Adrenal gland (tissue), 9 donors: ENCODE measurements at regions not wholly inside any gene's neighbourhood (a gene's known extent, or its start where the extent isn't known, plus 50 kb on each side); places are given as distances from the start of the nearest gene placed in this dataset.

Source experiments
- DNase-seq, 7 donors: peaks; one replicate each; pipeline ENCODE4 v3.0.0-alpha.2; 2019 to 2020
- H3K27ac ChIP-seq, 5 donors: fragments of 200-600 bp; sonication (generic) in 4 of 5; 1 replicate in 3 of 5; 2 replicates in 2 of 5; pipeline versions ENCODE4 v1.5.1 to v1.8.0; 2016 to 2020; ENCODE audit warnings: mild to moderate bottlenecking in 1 of 5
- H3K27me3 ChIP-seq: fragments of 200-600 bp; 2 replicates; pipeline ENCODE4 v1.8.0; 2021
- H3K36me3 ChIP-seq, 2 donors: fragments of 200-600 bp; replicated peaks in 1 of 2; 1 replicate in 1 of 2; 2 replicates in 1 of 2; pipeline versions ENCODE4 v1.5.1 to v1.8.0; 2018 to 2022
- H3K4me1 ChIP-seq, 2 donors: fragments of 200-600 bp; replicated peaks in 1 of 2; 1 replicate in 1 of 2; 2 replicates in 1 of 2; pipeline versions ENCODE4 v1.5.1 to v1.8.0; 2018 to 2021
- H3K4me3 ChIP-seq, 4 donors: fragments of 200-600 bp; sonication (generic) in 3 of 4; one replicate each; pipeline ENCODE4 v1.5.1; 2016 to 2018
- H3K9me3 ChIP-seq, 3 donors: fragments of 200-600 bp; sonication (generic) in 1 of 3; replicated peaks in 1 of 3; 1 replicate in 2 of 3; 2 replicates in 1 of 3; pipeline versions ENCODE4 v1.5.1 to v1.8.0; 2016 to 2021
- POLR2A ChIP-seq, 2 donors: fragments of 450-650 bp; IDR thresholded peaks; one replicate each; pipeline ENCODE4 v1.6.1; 2017; ENCODE audit warnings: antibody characterized with exemption in 2 of 2, mild to moderate bottlenecking in 2 of 2, moderate library complexity in 1 of 2
- WGBS, 4 donors: extraction: QIAGEN DNeasy Blood & Tissue Kit in 2 of 4; methylation state at CpG; one replicate each; pipeline versions ENCODE4 v1.1.5 to v1.1.7; 2013 to 2017; 5-methylcytosine and 5-hydroxymethylcytosine counted together
- intact Hi-C, 2 donors: fragments of 100-400 bp; cut with DNase I; formaldehyde crosslinking; loops; one replicate each; pipeline versions ENCODE4 v1.14.1 to v1.15.0; 2022 to 2023
- TF ChIP-seq, protein P1 (sequence below), 6 experiments: fragments of 450-650 bp in 4 of 6; fragments of 200-600 bp in 2 of 6; sonication (generic) in 1 of 6; IDR thresholded peaks; 1 replicate in 5 of 6; 2 replicates in 1 of 6; pipeline versions ENCODE4 v1.5.1 to v1.8.0; 2016 to 2021; ENCODE audit warnings: antibody characterized with exemption in 6 of 6, mild to moderate bottlenecking in 2 of 6, moderate library complexity in 1 of 6
- donor health status: healthy with polysubstance abuse.
- donor health status: Bipolar disorder and iron deficiency.
- donor health status: DM: yes; HTN: yes; CAD: no.
- donor health status: DM: no; HTN: no; CAD: no.
- donor health status: DM: no; HTN: no; CAD: no.

DNA sequence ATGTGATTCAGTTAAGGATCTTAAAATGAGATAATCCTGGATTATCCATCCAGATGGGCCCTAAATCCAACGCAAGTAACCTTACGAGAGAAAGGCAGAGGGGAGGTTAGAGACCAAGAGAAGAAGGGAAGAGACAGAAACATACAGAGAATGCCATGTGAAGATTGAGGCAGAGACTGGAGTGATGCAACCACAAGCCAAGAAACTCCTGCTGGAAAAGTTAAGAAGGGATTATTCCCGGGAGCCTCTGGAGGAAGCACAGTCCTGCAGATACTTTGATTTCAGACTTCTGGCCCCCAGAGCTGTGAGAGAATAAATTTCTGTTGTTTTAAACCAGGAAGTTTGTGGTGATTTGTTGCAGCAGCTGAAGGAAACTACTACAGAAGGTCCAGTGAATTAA, 992.7 kb downstream of the BCL11A start:
- intact Hi-C loops: no loop called here
- TF ChIP-seq, protein P1, sequence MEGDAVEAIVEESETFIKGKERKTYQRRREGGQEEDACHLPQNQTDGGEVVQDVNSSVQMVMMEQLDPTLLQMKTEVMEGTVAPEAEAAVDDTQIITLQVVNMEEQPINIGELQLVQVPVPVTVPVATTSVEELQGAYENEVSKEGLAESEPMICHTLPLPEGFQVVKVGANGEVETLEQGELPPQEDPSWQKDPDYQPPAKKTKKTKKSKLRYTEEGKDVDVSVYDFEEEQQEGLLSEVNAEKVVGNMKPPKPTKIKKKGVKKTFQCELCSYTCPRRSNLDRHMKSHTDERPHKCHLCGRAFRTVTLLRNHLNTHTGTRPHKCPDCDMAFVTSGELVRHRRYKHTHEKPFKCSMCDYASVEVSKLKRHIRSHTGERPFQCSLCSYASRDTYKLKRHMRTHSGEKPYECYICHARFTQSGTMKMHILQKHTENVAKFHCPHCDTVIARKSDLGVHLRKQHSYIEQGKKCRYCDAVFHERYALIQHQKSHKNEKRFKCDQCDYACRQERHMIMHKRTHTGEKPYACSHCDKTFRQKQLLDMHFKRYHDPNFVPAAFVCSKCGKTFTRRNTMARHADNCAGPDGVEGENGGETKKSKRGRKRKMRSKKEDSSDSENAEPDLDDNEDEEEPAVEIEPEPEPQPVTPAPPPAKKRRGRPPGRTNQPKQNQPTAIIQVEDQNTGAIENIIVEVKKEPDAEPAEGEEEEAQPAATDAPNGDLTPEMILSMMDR (IDR thresholded peaks at IDR 0.05): no peak
- TF ChIP-seq POLR2A (IDR thresholded peaks at IDR 0.05): no peak
- WGBS, 4 donors: 63 to 82% (median 75%) methylated on average over 3 of the region's 3 CpGs

DNA sequence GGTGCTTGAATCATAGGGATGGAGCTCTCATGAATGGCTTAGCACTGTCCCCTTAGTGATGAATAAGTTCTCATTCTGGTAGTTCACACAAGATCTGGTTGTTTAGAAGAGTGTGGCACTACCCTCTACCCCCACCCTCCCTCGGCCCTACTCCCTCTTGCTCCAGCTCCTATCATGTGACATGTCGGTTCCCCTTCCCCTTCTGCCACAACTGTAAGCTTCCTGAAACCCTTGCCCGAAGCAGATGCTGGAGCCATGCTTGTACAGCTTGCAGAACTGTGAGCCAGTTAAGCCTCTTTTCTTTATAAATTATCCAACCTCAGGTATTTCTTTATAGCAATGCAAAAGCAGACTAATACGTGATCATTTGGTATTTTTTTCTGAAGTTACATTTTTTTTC, 1012.6 kb downstream of the BCL11A start:
- 60 to 81% (median 70%) methylated on average over 4 of the region's 4 CpGs for WGBS, 4 donors
- Histone ChIP-seq H3K27me3 (no peaks in the 10 kb centered on the region), H3K4me1 (no peaks in the 10 kb centered on the region), H3K4me3 (no peak overlapping the region), H3K27ac (no peak overlapping the region), H3K9me3 (no peaks in the 10 kb centered on the region), H3K36me3 (no peaks in the 10 kb centered on the region)
- intact Hi-C loops: no loop called here
- DNase-seq: no peak
- no peak for TF ChIP-seq POLR2A (IDR thresholded peaks at IDR 0.05)
- TF ChIP-seq, protein P1 (IDR thresholded peaks at IDR 0.05): no peak

More for the DNA sequence above, 992.7 kb downstream of the BCL11A start:
- Histone ChIP-seq H3K36me3 (no peaks in the 10 kb centered on the region), H3K27ac (no peak overlapping the region), H3K9me3 (no peaks in the 10 kb centered on the region), H3K4me3 (no peak overlapping the region), H3K4me1 (no peaks in the 10 kb centered on the region), H3K27me3 (no peaks in the 10 kb centered on the region)
- no peak for DNase-seq

DNA sequence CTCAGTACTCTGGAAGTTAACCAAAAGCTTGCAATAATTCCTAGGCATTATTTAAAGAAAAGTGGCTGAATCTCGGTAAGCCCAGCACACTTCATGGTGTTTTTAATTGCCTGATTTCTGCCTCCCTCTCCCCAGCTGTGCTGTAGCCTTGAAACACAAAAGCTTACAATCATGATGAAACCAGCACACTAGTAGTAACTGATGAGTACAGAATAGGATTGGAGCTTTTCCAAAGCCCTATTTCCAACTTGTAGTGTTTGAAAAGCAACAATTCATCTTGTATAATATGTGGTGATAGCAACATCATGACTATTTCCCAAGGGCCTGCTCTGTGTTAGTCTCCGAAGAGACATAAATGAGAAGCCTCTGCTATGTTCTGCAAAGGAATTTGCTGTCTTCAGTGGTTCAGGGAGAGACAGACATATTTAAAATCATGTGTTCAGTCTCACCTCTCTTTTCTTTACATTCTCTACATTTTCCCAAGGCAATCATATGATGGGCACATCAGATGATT, 1015.0 kb downstream of the BCL11A start:
- TF ChIP-seq, protein P1 (IDR thresholded peaks at IDR 0.05): no peak
- no peak for TF ChIP-seq POLR2A (IDR thresholded peaks at IDR 0.05)
- no peaks in the 10 kb centered on the region for H3K4me1 ChIP-seq
- no peak for DNase-seq
- H3K27ac ChIP-seq: no peak overlapping the region
- H3K36me3 ChIP-seq: no peaks in the 10 kb centered on the region
- no peak overlapping the region for H3K4me3 ChIP-seq
- no peaks in the 10 kb centered on the region for H3K27me3 ChIP-seq
- intact Hi-C loops: no loop called here
- no peaks in the 10 kb centered on the region for H3K9me3 ChIP-seq
- 66 to 73% (median 70%) methylated on average over 2 of the region's 2 CpGs for WGBS, 4 donors

DNA sequence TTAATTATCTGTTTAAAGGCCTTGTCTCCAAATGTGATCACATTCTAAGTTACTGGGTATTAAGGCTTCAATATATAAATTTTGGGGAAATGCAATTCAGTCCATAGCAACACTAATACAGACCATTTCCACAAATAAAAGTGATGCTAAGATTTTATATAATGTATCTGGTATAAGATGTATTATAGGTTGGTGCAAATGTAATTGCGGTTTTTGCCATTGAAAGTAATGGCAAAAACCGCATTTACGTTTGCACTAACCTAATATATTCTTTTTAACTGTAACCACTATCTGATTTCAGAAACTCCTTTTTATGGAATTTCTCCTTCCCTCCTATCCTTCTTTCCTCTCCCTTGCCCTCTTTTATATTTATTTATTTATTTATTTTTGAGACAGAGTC, 1020.6 kb downstream of the BCL11A start:
- H3K9me3 ChIP-seq: no peaks in the 10 kb centered on the region
- DNase-seq: no peak
- H3K27me3 ChIP-seq: no peaks in the 10 kb centered on the region
- TF ChIP-seq, protein P1 (IDR thresholded peaks at IDR 0.05): no peak
- TF ChIP-seq POLR2A (IDR thresholded peaks at IDR 0.05): no peak
- H3K4me1 ChIP-seq: no peaks in the 10 kb centered on the region
- H3K4me3 ChIP-seq: no peak overlapping the region
- intact Hi-C loops: no loop called here
- no peak overlapping the region for H3K27ac ChIP-seq
- no peaks in the 10 kb centered on the region for H3K36me3 ChIP-seq
- WGBS, 4 donors: 95 to 97% (median 96%) methylated on average over 3 of the region's 3 CpGs
